NCI-H1417 treated with DMSO at 0.1 percent for 48 hours (cell line): ENCODE measurements at regions not wholly inside any gene's neighbourhood (a gene's known extent, or its start where the extent isn't known, plus 50 kb on each side); places are given as distances from the start of the nearest gene placed in this dataset.
"Not testable (repeated sequence)": the region's sequence is repeated elsewhere in the genome, so short reads cannot be mapped to it uniquely, and the experiment has no call there.

Experiments used
- DNase-seq: peaks from one replicate; lab custom pipeline; 2025; lab: John Stamatoyannopoulos, UW

GRCh38 chr1:198411240-198411639 is 129.2 kb downstream of the ATP6V1G3 start:
- DNase-seq, result no peak

DNA sequence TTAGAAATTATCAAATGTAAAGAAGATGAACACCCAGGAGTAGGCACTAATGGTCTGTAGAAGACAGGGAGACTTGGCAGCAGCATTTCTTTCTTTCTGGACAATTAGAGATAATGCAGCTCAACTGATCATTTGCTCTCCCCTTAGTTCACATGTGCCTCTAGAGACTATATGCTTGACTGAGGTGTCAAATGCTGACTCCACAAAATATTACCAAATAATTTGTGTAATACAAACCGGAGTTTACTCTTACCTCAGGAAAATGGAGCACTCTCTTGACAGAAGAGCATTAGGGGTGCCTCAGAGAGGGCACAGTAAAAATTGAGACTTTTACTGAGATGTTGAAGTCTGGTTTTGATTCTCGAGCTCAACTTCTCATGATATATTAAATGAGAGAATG is 131.8 kb downstream of the ATP6V1G3 start:
- no peak for DNase-seq

DNA sequence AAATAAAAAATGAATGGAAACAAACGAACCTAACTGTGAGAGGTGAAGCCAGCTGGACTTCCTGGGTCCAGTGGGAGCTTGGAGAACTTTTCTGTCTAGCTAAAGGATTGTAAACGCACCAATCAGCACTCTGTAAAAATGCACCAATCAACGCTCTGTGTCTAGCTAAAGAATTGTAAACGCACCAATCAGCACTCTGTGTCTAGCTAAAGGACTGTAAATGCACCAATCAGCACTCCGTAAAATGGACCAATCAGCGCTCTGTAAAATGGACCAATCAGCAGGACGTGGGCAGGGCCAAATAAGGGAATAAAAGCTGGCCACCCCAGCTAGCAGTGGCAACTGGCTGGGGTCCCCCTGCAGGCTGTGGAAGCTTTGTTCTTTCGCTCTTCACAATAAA is 135.8 kb downstream of the ATP6V1G3 start:
- not testable (repeated sequence) for DNase-seq

- DNase-seq, result no peak
Observed at GRCh38 chr1:198400063-198400462, 140.4 kb downstream of the ATP6V1G3 start.

DNA sequence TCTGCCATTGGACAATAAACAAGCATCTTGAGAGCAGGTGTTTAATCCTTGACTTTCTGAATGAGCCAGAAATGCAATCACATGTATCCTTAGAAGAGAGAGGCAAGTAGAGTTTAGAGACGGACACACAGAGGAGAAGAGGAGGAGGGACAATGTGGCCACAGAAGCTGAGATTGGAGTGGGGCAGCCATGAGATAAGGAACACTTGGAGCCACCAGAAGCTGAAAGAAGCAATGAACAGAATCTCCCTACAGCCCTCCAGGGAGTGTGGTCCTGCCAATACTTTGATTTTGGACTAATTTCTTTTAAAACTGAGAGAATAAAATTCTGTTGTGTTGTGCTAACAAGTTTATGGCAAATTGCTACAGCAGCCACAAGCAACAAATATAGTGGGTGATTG is 141.0 kb downstream of the ATP6V1G3 start:
- DNase-seq, result no peak

- no peak for DNase-seq
Observed at GRCh38 chr1:198397208-198397808, 143.2 kb downstream of the ATP6V1G3 start.

- DNase-seq, result peak; percentile 46
Observed at GRCh38 chr1:198391393-198392020, 149.0 kb downstream of the ATP6V1G3 start.

DNA sequence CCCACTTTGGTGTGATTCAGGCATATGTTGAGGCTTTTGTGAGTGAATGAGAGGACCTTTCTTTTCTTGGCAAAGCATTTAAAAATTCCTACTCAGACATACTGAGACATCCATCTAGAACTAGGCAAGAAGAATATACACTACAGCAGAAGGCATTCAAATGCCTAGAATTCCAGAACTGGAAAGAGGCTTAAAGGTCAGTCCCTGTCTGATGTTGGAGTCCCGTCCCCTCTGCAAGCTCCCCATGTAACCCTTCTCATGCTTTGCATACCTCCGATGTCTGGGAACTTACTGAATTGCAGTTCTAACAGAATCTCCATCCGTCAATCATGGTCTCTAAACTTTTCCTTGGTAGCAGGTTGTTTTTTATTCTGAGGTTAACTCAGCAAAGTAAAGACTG is 152.9 kb downstream of the ATP6V1G3 start:
- no peak for DNase-seq

- DNase-seq, result no peak
Observed at GRCh38 chr1:198380275-198380674, 160.2 kb downstream of the ATP6V1G3 start.

GRCh38 chr1:198377702-198378101 is 162.8 kb downstream of the ATP6V1G3 start:
- no peak for DNase-seq

- DNase-seq, result no peak
Observed at GRCh38 chr1:198374288-198374687, 166.2 kb downstream of the ATP6V1G3 start.

DNA sequence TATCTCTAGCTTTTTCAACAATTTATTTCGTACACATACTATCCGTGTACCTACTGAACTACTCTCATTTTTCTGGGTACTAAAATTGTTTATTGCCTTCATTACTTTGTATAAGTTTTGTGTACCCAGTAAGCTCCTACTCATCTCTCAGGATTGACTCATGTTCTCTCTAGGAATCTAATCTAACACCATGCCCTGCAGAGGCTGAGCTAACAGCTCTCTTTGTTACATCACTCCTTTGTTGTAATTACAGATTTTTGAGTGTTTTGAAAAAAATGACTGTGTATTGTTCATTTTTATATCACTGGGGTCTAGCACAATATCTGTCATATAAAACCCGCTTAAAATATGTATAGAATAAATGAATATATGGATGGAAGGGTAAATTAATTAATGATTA is 167.1 kb downstream of the ATP6V1G3 start:
- no peak for DNase-seq
